Pancreas (tissue), 10 donors: ENCODE measurements at regions not wholly inside any gene's neighbourhood (a gene's known extent, or its start where the extent isn't known, plus 50 kb on each side); places are given as distances from the start of the nearest gene placed in this dataset.
"Not testable (repeated sequence)": the region's sequence is repeated elsewhere in the genome, so short reads cannot be mapped to it uniquely, and the experiment has no call there.

Experiments used
- ATAC-seq, 4 donors: fragments of 200-7000 bp; cut with Tn5 transposase; one replicate each; pipeline versions ENCODE4 v1.8.0 to v1.9.1; 2020; ENCODE audit warnings: mild to moderate bottlenecking in 4 of 4, moderate library complexity in 4 of 4
- DNase-seq, 6 donors: peaks; one replicate each; pipeline ENCODE4 v3.0.0-alpha.2; 2020
- FAIRE-seq: peaks from 2 replicates; lab custom pipeline; 2012; peaks lifted over from hg19 to GRCh38; lab: Jason Lieb, UNC
- H3K27ac ChIP-seq, 4 donors: fragments of 200-600 bp; sonication (generic); 1 replicate in 3 of 4; 2 replicates in 1 of 4; pipeline versions ENCODE4 v1.5.0 to v1.8.0; 2020
- H3K27me3 ChIP-seq, 4 donors: fragments of 200-600 bp; one replicate each; pipeline ENCODE4 v1.8.0; 2021
- H3K36me3 ChIP-seq, 3 donors: fragments of 200-600 bp; sonication (generic) in 1 of 3; one replicate each; pipeline versions ENCODE4 v1.5.0 to v1.8.0; 2020 to 2021
- H3K4me1 ChIP-seq, 3 donors: fragments of 200-600 bp; one replicate each; pipeline ENCODE4 v1.8.0; 2021
- H3K4me3 ChIP-seq, 4 donors: fragments of 200-600 bp; sonication (generic) in 2 of 4; one replicate each; pipeline versions ENCODE4 v1.5.0 to v1.8.0; 2020 to 2021
- H3K9me3 ChIP-seq, 4 donors: fragments of 200-600 bp; one replicate each; pipeline ENCODE4 v1.8.0; 2021
- WGBS, 2 donors: extraction: QIAGEN DNeasy Blood & Tissue Kit; methylation state at CpG; one replicate each; pipeline ENCODE4 v1.1.7; 2013; 5-methylcytosine and 5-hydroxymethylcytosine counted together
- intact Hi-C, 3 donors: fragments of 100-400 bp; cut with DNase I; formaldehyde crosslinking; loops; one replicate each; pipeline versions ENCODE4 v1.11.1 to v1.14.2; 2022
- TF ChIP-seq, protein P1 (sequence below), 4 donors: fragments of 200-600 bp; sonication (generic) in 3 of 4; IDR thresholded peaks; one replicate each; pipeline versions ENCODE4 v1.5.0 to v1.8.0; 2021; ENCODE audit warnings: antibody characterized with exemption in 4 of 4
- donor health status: healthy with polysubstance abuse.
- donor health status: DM: no; HTN: no; CAD: no; lungs with moderate emphysema.
- donor health status: DM: no; HTN: no; CAD: no.
- donor health status: control.
- donor health status: control.
- donor health status: Bipolar disorder and iron deficiency.
- donor health status: DM: yes; HTN: yes; CAD: no.
- donor health status: DM: no; HTN: no; CAD: no.
- donor health status: DM: no; HTN: no; CAD: no.
- donor health status: DM: yes; HTN: yes; CAD: no.

DNA sequence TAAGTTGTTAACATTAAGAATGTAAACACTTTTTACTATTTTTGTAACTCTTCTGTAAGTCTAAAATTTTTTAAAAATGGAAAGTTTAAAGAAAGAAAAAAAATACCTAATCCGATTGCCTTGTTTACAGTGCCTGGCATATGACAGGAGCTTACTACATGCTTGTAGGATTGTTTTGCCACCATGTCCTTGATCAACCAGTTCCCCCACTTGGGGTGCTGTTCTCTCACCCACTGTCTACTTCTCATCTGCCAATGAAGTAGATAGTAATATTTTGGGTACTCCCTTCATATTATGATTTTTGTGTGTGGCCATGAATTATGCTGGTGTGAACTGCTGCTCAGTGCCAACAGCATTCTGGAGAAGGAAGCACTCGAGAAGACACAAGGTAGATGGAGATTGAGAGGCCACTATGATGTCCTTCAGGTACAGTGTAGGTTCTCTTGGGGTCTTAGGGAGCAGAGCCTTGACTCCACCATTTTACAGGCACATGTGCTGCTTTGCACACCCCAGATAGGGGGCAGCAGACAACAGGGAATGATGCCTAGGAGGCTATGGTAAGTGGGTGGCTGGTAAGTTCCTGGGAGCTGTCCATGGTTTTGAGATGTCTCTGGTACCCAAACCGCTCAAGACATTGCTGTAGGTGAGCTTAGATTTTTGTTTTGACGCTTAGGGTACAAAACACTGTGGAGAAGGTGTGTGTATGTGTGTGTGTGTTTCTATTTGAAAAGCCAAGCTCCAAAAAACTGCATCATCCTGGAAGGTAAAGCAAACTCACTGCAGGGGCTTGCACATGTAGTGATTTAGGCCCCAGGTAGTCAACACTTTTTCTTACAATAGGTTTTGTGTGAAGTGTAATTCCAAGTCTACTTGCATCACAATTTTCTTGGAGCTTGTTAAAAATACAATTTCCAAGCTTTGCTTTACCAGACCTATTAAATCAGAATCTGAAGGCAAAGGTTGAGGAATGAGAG lies 494.5 kb upstream of the LARGE1 start:
- Histone ChIP-seq H3K4me1 (no peaks in the 10 kb centered on the region), H3K36me3 (no peaks in the 10 kb centered on the region), H3K4me3 (no peak overlapping the region), H3K9me3 (no peaks in the 10 kb centered on the region), H3K27me3 (no peaks in the 10 kb centered on the region), H3K27ac (no peak overlapping the region)
- intact Hi-C loops: loop anchor here in 1 of 3 donors (10.0 kb wide), 1 partner anchor 740 kb away; no protein-coding TSS in a partner anchor
- DNase-seq (peak in 4 of 6 donors; percentile 33 to 60 (median 56)), ATAC-seq (peak in 3 of 4 donors; percentile 78 to 96 (median 82)), FAIRE-seq (no peak)
- TF ChIP-seq, protein P1, sequence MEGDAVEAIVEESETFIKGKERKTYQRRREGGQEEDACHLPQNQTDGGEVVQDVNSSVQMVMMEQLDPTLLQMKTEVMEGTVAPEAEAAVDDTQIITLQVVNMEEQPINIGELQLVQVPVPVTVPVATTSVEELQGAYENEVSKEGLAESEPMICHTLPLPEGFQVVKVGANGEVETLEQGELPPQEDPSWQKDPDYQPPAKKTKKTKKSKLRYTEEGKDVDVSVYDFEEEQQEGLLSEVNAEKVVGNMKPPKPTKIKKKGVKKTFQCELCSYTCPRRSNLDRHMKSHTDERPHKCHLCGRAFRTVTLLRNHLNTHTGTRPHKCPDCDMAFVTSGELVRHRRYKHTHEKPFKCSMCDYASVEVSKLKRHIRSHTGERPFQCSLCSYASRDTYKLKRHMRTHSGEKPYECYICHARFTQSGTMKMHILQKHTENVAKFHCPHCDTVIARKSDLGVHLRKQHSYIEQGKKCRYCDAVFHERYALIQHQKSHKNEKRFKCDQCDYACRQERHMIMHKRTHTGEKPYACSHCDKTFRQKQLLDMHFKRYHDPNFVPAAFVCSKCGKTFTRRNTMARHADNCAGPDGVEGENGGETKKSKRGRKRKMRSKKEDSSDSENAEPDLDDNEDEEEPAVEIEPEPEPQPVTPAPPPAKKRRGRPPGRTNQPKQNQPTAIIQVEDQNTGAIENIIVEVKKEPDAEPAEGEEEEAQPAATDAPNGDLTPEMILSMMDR (IDR thresholded peaks at IDR 0.05): peak; percentile 18 to 63 (median 24)
- 22 to 23% methylated on average over 4 of the region's 4 CpGs for WGBS, 2 donors

GRCh38 chr22:34416022-34416860 lies 496.0 kb upstream of the LARGE1 start:
- TF ChIP-seq, protein P1 (IDR thresholded peaks at IDR 0.05): no peak
- no peak for ATAC-seq
- no peaks in the 10 kb centered on the region for H3K9me3 ChIP-seq
- no peak overlapping the region for H3K4me3 ChIP-seq
- intact Hi-C loops: loop anchor here in 1 of 3 donors (10.0 kb wide), 1 partner anchor 739 kb away; no protein-coding TSS in a partner anchor
- H3K27me3 ChIP-seq: no peaks in the 10 kb centered on the region
- 26% methylated on average over 7 of the region's 7 CpGs for WGBS, 2 donors
- no peaks in the 10 kb centered on the region for H3K36me3 ChIP-seq
- no peaks in the 10 kb centered on the region for H3K4me1 ChIP-seq
- DNase-seq: no peak
- no peak overlapping the region for H3K27ac ChIP-seq
- no peak for FAIRE-seq

DNA sequence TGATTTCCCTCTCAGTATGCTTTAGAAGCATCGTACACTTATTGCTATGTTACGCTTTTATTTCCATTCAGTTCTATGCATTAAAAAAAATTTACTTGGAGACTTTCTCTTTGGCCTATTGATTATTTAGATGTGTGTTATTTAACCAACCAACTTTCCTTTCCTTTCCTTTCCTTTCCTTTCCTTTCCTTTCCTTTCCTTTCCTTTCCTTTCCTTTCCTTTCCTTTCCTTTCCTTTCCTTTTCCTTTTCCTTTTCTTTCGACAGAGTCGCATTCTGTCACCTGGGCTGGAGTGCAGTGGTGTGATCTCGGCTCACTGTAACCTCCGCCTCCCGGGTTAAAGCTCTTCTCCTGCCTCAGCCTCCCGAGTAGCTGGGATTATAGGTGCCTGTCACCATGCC lies 502.7 kb upstream of the LARGE1 start:
- H3K4me1 ChIP-seq, ATAC-seq, H3K27ac ChIP-seq, H3K27me3 ChIP-seq, DNase-seq, intact Hi-C loops, H3K36me3 ChIP-seq, H3K9me3 ChIP-seq, FAIRE-seq, H3K4me3 ChIP-seq: not testable (repeated sequence)
- WGBS, 2 donors: 67 to 77% methylated on average over 8 of the region's 8 CpGs

- 32 to 42% methylated on average over 4 of the region's 4 CpGs for WGBS, 2 donors
- no peak for FAIRE-seq
- Histone ChIP-seq H3K4me3 (no peak overlapping the region), H3K4me1 (no peaks in the 10 kb centered on the region), H3K27ac (no peak overlapping the region), H3K36me3 (no peaks in the 10 kb centered on the region), H3K9me3 (no peaks in the 10 kb centered on the region), H3K27me3 (peaks cover 0 to 3% (median 0%) of the 10 kb centered on the region in 4 donors)
- TF ChIP-seq, protein P1 (IDR thresholded peaks at IDR 0.05): no peak
- ATAC-seq: peak in 1 of 4 donors; percentile 41
- intact Hi-C loops: no loop called here
- no peak for DNase-seq
Observed at GRCh38 chr22:34427436-34427835, 507.2 kb upstream of the LARGE1 start.

DNA sequence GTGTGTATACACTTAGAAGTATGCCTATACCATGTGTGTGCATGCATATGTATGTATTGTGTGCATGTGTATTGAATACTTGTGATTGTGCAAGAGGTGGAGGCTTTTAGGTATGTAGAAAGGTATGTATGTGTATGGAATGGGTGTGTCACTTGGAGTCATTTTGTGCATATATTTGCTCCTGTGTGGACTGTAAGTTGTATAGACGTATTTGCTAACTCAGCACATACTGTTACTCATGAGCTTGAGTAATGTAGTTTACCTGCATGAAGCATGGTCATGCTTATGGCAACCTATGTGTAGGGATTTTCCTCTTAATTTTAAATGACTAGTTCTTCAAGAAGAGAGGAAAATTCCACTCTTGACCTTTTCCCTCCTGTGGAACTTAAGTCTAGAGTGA lies 507.6 kb upstream of the LARGE1 start:
- peaks cover 0 to 3% (median 0%) of the 10 kb centered on the region in 4 donors for H3K27me3 ChIP-seq
- H3K36me3 ChIP-seq: no peaks in the 10 kb centered on the region
- FAIRE-seq: no peak
- H3K4me3 ChIP-seq: no peak overlapping the region
- no peaks in the 10 kb centered on the region for H3K9me3 ChIP-seq
- ATAC-seq: no peak
- WGBS, 2 donors: 28 to 29% methylated on average over 1 of the region's 1 CpG
- intact Hi-C loops: no loop called here
- DNase-seq: no peak
- H3K27ac ChIP-seq: no peak overlapping the region
- H3K4me1 ChIP-seq: no peaks in the 10 kb centered on the region
- TF ChIP-seq, protein P1 (IDR thresholded peaks at IDR 0.05): no peak
